Fibroblast of mammary gland (primary cell): ENCODE measurements at regions not wholly inside any gene's neighbourhood (a gene's known extent, or its start where the extent isn't known, plus 50 kb on each side); places are given as distances from the start of the nearest gene placed in this dataset.

Source experiments
- DNase-seq: peaks from one replicate; pipeline ENCODE4 v3.0.0-alpha.2; 2010; ENCODE audit warnings: low read depth
- H3K4me3 ChIP-seq: 2 replicates; pipeline ENCODE4 v1.5.1; 2011; ENCODE audit warnings: low read depth, mild to moderate bottlenecking, low read length, moderate library complexity; ENCODE audit not compliant: control insufficient read depth
- CTCF ChIP-seq: conservative IDR thresholded peaks from 2 replicates; pipeline ENCODE4 v1.5.1; 2011; ENCODE audit warnings: low read depth, low read length, inconsistent platforms; ENCODE audit not compliant: control insufficient read depth, insufficient read depth

- no peak for DNase-seq
- no peak for TF ChIP-seq CTCF
- H3K4me3 ChIP-seq, result no peak overlapping the region
Observed at GRCh38 chr15:98144388-98144787, 183.9 kb downstream of the ARRDC4 start.

- DNase-seq, result no peak
- H3K4me3 ChIP-seq, result no peak overlapping the region
- no peak for TF ChIP-seq CTCF
Observed at GRCh38 chr15:98146031-98146820, 185.7 kb downstream of the ARRDC4 start.

- TF ChIP-seq CTCF, result no peak
- H3K4me3 ChIP-seq, result no peak overlapping the region
- DNase-seq, result no peak
Observed at GRCh38 chr15:98147415-98147814, 186.9 kb downstream of the ARRDC4 start.

GRCh38 chr15:98150084-98150483, 189.6 kb downstream of the ARRDC4 start:
- H3K4me3 ChIP-seq, result no peak overlapping the region
- TF ChIP-seq CTCF, result no peak
- DNase-seq, result no peak

- TF ChIP-seq CTCF, result no peak
- no peak for DNase-seq
- no peak overlapping the region for H3K4me3 ChIP-seq
Observed at GRCh38 chr15:98150536-98150935, 190.0 kb downstream of the ARRDC4 start.

- DNase-seq, result no peak
- no peak overlapping the region for H3K4me3 ChIP-seq
- TF ChIP-seq CTCF, result no peak
Observed at GRCh38 chr15:98151096-98151495, 190.6 kb downstream of the ARRDC4 start.
